Right lung (tissue), 2 donors: ENCODE measurements at regions not wholly inside any gene's neighbourhood (a gene's known extent, or its start where the extent isn't known, plus 50 kb on each side); places are given as distances from the start of the nearest gene placed in this dataset.
A peak's percentile ranks its signal among the peaks of the same experiment; 100 is the strongest.

Experiments used
- DNase-seq, 2 donors: peaks; one replicate each; pipeline ENCODE4 v3.0.0-alpha.2; 2013

DNA sequence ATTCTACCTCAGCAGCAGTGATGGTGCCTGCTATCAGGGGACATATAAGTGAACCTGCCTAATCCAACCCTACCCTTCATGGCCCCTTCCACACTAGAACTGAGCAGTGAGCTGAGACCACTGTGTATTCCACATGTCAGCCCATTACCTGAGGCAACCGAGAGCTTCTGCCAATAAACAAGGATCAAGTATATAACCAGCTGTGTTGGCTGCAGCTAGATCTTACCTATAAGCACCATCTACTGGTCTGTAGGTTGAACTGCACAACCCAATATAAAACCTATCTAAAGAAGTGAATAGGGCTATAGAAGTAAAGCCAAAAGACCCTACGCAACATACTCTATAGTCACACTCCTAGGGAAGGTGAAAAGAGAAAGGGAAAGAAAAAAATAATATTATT is 376.9 kb downstream of the HHIPL2 start:
- no peak for DNase-seq

DNA sequence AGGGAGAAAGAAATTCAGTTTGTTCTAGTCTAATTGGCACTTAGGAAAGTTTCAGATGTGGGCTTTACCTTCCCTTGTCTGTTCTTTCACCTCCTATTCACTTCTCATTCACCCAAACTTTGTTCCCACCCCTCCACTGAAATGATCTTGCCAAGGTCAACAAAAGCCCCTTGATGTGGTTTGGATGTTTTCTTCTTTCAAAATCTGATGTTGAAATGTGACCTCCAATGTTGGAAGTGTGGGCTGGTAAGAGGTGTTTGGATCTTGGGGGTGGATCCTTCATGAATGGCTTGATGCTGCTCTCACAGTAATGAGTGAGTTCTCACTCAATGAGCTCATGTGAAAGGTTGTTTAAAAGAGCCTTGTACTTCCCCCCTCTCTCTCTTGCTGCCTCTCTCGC is 379.3 kb downstream of the HHIPL2 start:
- DNase-seq, result no peak

DNA sequence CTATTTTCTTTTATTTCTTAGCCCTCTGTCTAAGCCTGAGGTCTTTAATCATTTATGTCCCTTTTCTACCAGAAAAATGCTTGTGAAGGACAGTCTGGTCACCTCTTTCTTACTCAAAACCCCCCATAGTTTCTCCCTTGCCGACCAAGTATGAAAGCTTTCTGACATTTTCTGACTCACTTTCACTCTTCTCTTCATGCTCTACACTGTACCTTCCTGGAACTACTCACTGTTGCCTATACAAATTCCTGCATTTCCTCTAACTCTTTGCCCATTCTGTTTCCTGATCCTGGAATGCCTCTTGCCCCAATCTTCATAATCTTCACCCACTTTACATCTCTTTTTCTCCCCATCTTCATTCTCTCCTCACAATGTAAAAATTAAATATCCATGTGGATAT is 380.0 kb downstream of the HHIPL2 start:
- no peak for DNase-seq

DNA sequence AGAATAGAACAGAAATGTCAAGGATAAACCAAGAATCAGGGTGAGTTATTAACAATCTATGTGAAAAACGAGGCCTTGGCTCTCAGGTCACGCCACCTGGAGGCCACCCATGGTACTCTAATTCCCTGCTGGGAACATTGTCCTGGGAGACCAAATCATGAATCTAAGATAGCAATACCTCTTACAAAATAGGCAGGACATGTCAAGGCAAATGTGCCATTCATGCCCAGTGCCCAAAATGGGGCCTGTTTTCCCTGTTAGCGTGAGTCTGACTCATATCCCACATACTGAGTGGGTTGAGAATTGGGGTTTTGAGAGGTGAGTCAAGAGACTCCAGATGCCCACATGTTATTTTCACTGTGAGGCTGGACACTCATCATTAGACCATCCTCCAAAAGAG is 380.8 kb downstream of the HHIPL2 start:
- no peak for DNase-seq

DNA sequence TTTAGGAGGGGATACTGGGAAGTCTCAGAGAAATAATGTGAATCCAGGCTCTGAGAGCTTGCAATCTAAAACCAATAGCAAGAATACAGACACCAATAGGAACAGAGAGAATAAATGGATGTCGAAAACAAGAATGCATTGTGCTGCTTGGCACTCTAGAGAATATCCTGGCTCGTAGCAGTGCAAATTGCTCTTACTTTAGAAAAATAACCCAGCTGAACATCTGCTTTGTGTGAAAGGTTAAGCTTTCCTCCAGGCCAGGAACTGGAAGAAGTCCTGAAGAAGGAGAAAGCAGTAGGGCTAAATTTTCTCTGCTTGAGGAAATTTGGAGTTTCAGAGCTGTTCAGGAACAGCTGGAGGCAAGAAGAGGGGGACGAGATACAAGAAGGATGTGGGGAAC is 382.3 kb downstream of the HHIPL2 start:
- peak; percentile 2 to 5 for DNase-seq

DNA sequence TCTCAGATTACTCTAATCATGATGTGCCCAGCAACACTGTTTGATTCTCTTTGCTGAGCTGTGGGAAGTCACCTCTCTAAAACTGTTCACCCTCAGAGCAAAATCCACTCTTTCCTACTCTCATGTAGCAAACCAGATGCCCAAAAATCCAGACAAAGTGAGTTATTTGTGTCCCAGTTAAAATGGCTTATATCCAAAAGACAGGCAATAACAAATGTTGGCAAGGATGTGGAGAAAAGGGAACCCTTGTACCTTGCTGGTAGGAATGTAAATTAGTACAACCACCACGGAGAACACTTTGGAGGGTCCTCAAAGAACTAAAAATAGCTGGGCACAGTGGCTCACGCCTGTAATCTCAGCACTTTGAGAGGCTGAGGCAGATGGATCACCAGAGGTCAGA is 384.0 kb downstream of the HHIPL2 start:
- DNase-seq, result no peak

DNA sequence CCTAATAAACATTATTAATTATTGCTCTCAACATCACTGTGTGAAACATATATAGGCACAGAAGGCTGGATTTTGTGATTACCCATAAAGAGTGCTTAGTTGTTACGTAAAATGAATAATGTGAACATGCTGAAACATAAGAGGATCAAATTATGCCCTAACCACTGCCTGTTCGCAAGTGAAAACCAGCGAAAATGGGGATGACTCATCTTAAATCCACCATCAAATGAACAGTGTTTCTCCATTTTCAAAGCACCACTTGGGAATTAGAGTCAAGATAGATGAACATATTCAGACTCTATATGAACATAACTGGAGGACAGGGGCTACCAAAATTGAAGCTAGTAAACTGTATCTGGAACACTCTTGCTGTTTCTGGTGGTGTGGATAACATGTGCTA is 386.2 kb downstream of the HHIPL2 start:
- DNase-seq, result no peak

DNA sequence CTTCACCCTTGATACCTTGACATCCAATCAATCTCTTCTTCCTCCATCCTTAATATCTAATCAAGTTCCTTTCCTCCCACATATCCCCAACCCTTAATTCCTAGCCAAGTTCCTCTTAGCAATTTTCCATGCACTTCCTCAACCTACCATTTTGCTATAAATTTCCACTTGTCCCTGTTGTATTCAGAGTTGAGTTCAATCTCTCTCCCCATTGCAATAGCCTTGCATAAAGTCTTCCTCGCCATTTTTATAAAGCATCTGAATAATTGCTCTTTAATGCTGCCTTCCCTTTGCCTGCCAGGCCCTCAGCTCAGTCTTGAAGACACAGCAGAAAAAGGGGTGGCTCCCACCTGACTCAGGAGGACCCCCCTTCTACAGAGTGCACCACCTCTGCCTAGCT is 390.3 kb downstream of the HHIPL2 start:
- no peak for DNase-seq

DNA sequence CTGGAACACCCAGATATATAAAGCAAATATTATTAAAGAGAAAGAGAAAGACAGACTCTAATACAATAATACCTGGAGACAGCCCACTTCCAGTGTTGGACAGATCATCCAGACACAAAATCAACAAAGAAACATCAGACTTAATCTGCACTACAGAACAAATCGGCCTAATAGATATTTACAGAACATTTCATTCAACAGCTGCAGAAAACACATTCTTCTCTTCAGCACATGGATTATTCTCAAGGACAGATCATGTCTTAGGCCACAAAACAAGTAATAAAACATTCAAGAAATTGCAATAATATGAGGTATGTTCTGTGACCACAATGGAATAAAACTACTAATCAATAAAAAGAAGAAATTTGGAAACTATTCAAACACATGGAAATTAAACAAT is 398.3 kb upstream of the DUSP10 start:
- DNase-seq, result no peak

DNA sequence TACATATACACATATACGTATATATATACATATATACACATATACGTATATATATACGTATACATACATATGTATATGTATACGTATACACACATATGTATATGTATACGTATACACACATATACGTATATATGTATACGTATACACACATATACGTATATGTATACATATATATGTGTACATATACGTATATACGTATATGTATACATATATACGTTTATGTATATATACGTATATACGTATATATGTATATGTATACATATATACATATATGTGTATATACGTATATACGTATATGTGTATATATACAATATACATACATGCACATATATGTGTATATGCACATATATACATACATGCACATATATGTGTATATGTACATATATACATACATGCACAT is 396.2 kb upstream of the DUSP10 start:
- DNase-seq, result no peak

DNA sequence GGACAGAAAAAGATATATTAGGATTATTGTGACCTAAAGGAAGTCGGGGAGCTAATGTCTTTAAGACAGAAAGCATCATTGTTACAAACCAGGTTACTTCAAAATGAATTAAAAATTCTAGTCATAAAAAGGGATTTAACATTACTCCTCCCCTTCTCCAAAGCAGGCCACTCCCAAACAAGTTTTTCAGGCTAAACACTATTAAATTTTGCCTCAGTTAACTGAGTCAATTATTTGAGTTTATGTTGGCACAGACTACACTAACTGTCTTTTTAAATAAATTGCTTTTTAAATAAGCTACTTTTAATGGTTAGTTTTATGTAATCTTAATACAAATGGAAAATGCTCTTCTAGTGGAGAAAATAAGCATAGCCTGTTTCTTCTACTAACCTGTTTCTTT is 395.0 kb upstream of the DUSP10 start:
- DNase-seq, result no peak

DNA sequence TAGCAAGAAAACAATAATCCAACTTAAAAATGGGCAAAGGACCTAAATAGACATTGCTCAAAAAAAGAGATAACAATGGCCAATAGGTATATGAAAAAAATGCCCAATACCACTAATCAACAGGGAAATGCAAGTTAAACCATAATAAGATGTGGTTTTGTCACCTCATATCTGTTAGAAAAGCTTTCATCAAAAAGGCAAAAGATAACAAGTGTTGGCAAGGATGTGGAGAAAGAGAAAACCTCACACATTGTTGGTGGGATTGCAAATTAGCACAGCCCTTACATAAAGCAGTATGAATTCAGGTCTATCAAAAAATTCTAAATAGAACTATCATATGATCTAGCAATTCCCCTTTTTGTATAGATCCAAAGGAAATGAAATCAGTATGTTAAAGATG is 387.2 kb upstream of the DUSP10 start:
- no peak for DNase-seq

DNA sequence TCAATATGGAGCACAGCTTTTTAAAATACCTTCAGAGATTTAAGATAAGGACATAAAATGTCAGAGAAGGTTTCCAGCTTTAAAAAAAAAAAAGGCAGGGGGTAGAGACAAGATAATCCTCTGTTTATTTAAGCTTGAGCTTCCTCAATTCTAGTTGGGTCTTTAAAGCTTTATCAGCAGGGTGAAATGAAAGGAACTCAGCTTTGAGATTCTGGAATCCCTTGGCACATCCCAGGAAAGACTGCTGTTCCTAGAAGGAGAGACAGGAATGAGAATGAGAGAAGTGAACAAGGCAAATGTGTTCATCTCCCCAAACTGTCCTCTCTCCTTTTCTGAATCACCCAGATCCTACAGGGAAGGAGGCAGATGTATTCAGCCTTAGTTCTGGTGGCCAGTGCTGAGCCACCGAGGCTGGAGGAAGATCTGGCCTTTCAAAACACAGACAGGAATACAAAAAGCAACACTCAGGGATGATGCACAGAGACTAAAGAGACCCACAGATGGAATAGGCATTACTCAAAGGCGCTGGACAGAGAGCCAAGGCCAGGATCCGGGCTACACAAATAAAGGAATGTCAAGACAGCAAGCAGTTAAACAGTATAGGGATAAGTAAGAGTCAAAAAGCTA is 385.8 kb upstream of the DUSP10 start:
- DNase-seq, result no peak

DNA sequence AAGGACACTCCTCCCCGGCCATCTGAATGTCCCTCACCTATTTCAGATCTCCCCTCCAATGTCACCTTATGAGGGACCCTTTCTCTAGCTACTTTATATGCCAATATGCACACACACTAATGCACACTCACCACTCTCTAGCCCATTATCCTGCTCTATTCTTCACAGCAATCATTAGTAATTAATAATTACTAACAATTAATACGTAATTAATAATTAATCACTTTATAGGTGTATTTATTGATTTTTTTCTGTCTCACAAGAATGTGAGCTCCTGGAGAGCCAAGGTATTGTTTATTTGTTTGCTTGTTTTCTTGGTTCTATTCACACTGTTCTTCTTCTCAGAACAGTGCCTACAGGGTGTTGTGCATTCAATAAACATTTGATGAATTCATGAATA is 385.2 kb upstream of the DUSP10 start:
- DNase-seq, result no peak

DNA sequence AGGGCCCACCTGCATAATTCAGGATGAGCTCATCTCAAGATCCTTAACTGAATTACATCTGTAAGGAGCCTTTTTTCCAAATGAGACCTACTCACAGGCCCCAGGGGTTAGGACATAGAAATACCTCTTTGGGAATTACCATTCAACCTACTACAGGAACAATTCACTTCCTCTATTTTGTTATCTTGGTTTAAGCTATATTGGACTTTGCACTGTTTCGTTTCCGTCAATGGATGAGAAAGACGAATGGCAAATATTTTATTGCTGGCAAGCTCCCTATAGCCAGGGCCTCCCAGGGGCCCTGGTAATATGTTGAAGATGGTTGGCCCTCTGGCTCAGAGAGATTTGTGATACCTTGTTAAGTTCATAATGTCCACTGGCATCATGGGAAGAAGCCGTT is 384.2 kb upstream of the DUSP10 start:
- DNase-seq, result no peak

DNA sequence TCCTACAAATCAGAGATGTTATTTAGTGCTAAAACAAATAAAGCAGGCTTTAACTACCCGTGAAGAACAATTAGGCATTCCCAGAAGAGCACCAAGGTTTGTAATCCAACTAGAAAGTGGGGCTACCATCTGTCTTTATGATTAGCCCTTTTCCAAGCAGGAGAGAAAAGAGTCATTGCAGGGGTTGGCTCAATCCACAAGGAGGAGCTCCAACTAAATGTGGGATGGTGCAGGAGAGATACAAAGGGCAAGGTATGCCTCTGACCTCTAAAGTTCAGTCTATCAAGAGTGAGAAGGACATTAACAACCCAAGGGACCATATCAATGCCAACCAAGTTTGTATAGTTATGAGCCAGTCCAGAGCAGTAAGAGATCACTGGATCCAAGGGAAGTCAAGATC is 382.7 kb upstream of the DUSP10 start:
- DNase-seq, result no peak

DNA sequence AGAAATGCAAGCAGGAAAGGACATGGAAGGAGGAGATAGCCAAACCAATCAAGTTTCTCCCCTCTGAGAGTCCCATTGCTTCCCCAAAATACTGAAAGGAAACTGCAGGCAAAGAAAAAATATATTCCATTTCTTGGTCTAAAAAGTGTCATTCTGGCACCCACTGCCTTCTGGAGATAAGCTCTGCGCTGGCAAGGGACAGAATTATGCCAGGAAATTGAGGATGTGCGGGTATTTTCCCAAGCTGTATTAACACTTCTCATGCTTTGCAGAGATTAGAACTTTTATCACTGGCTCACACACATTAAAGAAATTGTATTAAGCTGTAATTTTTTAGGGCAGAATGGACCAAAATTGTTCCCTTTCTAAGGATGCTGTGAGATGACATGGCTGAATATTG is 381.2 kb upstream of the DUSP10 start:
- DNase-seq, result no peak

DNA sequence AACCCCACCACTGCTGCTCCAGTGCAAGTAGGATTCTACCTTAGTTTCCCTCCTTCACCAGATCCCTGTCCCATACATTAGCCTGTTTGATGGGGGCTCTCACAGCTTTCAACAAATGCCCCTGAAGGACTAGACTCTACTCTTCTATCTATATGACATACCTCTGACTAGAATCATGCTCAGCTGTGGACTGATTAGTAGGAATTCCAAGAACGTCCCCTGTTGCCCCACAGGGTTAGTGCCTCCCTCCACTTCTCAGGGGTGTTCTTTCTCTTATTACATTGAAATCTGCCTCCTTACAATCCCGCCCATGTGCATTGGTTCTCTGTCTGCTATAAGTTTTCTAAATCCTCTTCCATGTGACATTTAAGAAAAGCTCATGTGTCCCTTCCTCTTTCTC is 375.9 kb upstream of the DUSP10 start:
- no peak for DNase-seq

DNA sequence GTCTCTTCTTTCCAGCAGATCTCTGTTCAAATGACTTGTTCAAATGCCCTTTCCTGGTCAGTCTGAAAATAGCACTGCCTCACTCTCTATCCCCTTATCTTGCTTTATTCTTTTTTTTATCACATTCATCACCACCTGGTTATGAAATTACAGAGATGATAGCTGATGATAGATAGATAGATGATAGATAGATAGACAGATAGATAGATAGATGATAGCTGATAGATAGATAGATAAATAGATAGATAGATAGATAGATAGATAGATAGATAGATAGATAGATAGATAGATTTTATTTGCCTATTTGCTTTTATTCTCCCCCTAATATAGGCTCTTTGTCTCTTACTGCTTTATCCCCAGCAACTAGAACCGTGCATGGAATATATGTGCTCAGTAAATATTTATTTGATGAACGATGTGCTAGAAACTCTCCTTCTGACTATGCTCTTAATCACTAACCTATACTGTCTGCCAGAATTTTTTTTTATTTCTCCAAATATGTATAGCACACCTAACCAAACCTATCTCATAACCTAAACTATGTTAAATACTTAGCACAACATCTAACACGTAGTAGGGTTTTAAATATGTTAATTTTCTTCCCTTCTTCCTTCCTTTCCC is 372.8 kb upstream of the DUSP10 start:
- no peak for DNase-seq

DNA sequence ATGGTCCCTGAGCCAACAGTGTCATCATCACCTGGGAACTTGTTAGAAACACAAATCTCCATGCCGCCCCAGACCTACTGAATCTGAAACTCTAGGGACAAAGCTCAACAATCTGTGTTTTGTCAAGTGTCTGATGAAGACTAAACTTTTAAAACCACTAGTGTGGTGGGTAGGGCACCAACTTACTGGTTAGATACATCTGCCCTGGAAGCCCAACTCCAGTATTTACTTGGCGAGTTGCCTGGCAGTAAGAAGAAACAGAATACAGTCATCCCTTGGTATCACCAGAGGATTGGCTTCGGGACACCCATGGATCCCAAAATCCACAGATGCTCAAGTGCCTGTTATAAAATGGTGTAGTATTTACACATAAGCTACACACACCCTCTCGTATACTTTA is 367.9 kb upstream of the DUSP10 start:
- DNase-seq, result no peak

DNA sequence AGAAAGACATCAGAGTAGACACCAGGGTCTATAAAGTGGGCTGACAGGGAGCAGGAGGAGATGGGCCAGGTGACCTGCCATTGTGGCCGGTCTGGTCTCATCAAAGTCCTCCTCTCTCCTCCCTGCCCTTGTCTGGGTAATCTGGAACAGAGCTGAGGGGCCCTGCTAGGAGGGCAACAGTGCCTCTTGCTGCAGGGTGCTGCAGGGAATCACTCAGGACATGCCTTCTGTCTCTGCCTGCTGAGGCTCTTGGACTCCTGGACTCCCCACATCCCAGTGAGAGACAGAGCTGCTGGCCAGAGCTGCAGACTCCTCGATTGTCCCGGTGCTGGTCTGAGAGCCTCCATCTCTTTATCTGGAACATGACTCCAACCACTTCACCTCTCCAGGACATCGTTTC is 366.1 kb upstream of the DUSP10 start:
- DNase-seq, result no peak

DNA sequence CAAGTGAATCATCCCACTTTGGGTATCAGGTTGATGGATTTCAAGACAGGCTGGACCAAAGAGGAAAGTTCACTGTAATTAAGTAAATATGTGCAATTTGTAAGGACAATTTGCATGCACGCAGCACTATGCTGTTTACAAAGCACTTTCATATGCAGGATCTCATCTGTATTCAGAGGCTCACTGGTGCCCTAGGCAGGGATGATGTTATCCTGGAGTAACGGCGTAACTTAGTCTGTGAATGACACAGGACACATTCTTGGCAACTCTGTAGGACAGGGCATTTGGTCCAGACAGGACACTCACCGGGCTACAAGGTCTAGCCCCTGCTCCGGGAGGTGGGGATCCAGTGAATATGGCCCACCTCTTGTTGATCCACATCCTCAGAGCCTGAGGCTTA is 365.4 kb upstream of the DUSP10 start:
- no peak for DNase-seq

DNA sequence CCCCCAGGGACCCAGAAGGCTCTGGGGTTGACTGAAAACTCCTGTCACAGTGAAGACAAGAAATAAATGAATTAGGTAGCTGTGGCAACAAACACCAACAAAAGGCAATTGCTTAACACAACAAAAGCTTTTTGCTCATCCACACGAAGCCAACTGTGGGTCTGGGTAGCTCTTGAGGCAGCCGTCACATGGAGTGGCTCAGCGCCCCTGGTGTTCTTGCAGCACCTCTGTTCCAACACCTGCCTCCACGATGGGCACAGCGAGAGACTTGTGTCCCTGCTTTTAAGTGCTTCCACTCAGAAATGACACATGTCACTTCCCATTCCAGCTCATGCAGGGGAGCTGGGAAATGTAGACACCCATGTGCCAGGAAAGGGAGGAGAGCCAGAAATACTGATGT is 364.5 kb upstream of the DUSP10 start:
- no peak for DNase-seq

DNA sequence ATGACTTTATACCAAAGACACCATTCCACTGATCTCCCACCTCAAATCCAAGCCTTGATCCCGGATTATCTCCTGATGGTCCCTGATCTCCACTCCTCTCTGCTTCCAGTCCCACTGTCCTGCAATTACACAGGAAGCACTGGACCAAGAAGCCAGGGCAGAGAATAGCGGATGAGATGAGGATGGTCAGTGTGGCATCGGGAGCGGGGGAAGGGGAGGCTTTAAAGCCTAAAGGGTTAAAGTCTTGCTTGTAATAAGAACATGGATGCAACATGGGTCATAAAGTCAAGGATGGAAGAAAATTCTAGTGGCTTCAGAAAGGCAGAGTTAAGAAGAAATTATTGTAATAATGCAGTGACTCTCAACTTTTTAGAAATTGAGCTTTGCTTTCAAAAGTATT is 364.0 kb upstream of the DUSP10 start:
- DNase-seq, result no peak

DNA sequence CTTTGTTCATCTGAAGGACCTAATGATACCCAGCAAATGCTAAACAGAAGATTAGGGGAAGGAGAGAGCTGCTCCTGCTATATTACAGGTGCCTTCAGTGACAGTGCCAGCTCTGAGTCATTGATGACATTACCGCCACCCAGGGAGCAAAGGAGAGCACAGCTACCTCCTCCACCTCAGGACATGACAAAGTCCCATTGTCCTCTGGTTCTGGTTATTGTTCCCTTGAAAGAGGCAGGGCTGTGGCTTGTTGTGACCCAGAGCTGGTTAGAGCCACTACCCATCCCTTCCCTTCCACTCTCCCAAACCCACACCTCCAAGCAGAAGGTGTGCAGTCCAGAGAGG is 363.5 kb upstream of the DUSP10 start:
- DNase-seq, result no peak
